Hematopoietic multipotent progenitor cell (in vitro differentiated cells): ENCODE measurements at regions not wholly inside any gene's neighbourhood (a gene's known extent, or its start where the extent isn't known, plus 50 kb on each side); places are given as distances from the start of the nearest gene placed in this dataset.
"Not testable (repeated sequence)": the region's sequence is repeated elsewhere in the genome, so short reads cannot be mapped to it uniquely, and the experiment has no call there.

Experiments used
- DNase-seq, 3 donors: peaks; one replicate each; pipeline ENCODE4 v3.0.0-alpha.2; 2011 to 2015; ENCODE audit warnings: low read depth in 2 of 3, low spot score in 2 of 3

DNA sequence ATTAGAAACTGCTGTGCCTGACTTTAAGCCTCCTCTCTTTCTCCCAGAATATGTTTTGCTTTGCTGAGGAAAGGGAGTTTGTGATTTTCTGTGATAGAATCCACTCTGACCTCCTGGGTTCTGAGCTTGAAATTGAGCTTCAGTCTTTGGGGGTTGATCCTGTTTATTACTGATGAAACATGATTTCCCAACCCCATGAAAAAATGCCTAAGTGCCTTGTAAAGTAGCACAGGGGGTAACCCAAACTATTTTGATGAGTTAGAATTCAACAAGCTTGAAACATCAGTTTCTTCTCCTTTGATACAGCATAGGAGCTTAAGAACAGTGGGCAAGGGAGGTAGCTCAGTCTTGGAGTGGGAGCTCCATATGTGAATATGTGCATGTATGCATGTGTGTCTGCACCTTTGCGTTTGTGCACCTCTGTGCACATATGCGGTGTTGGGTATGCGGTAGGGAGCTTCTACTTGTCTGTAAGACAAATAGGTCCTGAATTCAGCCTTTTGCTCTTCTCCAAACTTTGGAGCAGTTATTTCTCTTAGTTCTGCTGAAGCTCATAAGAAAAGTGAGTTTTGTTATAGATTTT is 364.6 kb downstream of the OSR1 start:
- no peak for DNase-seq

DNA sequence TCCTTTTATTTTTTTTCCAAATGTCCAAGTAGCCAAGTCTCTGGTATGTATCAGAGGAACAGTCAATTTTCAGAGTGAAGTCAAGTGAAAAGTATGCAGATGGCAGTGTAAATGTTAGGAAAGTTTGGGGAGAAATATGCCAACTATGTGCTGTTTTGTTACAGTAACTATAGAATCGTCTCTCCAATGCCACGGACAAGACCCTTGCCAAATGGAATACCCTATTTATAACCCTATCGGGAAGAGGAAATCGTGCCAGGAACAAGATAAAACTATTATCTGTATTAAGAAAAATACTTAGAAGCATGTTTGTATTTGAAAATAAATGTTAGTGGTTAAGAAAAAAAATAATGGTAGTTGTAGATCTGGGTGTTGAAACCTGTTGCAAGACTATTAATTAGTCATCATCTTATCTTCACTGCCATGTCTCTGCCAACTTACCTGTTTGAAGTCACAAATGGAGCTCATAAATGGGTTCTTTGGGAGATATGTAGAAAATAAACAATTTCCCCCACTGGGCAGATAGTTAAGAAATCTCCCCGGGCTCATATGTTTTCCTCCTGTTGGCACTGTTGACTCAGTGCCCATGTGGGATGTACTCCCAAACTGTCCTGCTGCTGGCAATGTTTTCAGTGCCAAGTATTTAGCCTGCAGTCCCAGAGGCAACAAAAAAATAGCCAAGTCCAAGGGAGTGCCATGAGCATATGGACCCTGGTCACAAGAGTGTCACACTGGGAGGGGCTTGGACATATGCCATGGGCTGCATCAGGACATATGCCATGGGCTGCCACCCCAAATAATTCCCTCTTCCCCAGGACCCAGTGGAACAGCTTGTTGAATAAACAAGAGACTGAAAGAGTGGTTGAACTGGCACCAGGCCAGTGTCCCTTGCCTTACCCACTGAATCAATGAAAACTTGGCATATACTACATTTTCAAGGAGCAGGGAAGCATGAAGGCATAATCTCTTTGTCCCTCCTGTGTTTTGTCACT is 366.9 kb downstream of the OSR1 start:
- DNase-seq: no peak

DNA sequence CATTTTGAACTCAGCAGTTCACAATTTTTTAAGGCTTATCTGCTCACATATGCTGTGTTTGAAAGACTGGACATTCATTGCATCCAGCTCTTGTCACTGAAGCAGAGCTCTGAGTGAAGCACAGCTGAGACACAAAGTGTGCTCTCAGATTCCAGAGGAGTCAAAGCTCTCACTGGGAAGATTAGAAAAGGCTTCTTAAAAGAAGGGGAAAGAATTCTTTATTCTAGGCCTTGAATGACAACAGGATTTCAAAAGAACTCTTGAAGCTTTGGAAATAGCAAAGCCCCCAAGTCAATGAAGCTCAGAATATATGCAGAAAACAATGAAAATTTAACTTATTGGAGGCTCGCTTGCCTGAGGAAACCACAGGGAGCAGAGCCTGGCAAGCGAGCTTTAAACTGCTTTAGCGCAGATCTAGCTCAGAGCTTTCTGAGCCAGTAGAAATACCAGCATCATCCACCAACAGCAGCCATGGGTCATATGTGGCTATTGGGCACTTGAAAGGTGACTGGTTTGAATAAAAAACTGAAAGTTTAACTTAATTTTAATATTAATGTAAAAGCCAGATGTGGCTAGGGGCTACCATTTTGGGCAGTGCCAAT is 369.7 kb downstream of the OSR1 start:
- DNase-seq: no peak

DNA sequence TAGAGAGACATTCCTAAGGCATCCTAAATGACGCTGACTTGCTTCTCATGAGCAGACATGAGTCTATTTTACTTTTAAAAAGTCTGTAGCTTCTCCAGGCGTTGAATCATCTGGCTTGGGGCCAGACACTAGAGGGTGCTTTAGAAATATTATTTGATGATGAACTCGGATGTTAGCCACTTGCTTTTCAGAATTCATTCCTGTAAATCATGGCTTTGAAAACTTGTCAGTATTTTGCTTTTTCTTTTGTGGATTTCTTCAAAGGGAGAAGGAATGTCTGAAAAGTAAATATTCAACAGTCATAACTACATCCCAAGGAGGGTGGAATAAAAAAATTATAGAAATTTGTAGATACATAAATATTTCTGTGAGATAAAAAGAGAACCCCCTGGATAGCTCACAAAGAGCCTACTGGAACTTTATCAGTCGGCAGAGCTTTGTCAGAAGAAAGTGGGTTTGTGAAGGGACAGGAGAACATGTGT is 370.8 kb downstream of the OSR1 start:
- no peak for DNase-seq

DNA sequence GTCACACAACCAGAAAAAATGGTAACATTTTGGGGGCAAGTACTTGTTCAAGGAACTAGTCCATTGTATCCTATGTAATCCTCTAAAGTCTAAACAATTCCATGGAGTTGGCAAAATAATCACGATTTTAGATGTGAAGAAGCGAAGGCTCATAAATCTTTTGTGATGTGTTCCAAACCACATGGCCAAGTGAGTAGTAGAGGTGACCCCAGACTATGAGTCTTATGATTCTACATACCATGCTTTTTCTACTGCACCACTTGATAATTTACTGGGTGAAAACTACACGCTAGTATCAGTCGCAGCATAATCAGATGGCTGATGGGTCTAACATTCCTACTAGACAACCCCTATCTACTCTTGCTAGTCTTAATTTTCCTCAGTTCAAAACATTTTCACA is 371.4 kb downstream of the OSR1 start:
- no peak for DNase-seq

DNA sequence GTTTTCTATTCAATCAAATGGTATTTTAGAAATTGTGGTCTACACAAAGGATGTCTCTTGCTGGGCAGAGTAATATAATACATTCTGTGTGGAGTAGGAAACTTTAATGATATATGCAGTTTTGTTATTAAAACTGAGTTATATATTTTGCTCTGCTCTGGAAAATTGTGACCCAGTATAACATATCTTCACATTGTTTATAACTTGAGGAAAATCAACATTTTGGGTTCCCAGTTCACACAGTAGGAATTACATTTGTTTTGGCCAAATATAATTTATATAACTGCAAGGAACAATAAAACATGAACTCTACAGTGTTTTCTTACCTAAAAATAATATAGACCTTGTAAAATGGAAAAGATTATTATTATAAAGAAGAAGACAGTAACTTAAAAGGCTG is 372.4 kb downstream of the OSR1 start:
- DNase-seq: no peak

DNA sequence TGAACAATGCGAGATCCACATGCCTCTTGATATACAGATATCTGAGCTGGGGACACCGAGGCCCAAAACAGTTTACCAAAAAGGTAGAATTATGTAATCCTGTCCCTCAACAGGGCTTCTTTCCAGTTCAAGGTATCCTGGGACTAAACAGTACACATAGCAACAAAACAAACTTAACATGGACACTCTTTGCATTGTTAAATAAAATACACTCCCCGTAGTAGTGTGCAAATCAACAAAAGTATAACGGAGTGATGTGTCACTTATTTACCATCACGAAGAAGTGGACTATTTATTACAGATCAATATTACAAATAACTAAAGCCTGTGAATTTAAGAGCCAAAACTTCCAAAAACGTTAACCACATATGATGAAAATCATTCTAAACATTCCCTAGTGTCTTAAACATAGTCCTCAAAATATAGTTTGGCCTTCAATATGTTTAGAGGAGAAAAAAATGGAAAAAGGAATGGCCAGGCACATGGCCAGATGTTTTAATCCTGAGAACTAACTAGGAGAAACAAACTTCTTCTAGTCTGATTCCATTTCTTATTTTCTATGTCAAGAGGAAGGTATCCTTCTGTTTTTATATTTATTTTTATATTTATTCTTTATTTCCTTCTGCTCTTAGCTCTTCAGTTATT is 377.5 kb downstream of the OSR1 start:
- no peak for DNase-seq

DNA sequence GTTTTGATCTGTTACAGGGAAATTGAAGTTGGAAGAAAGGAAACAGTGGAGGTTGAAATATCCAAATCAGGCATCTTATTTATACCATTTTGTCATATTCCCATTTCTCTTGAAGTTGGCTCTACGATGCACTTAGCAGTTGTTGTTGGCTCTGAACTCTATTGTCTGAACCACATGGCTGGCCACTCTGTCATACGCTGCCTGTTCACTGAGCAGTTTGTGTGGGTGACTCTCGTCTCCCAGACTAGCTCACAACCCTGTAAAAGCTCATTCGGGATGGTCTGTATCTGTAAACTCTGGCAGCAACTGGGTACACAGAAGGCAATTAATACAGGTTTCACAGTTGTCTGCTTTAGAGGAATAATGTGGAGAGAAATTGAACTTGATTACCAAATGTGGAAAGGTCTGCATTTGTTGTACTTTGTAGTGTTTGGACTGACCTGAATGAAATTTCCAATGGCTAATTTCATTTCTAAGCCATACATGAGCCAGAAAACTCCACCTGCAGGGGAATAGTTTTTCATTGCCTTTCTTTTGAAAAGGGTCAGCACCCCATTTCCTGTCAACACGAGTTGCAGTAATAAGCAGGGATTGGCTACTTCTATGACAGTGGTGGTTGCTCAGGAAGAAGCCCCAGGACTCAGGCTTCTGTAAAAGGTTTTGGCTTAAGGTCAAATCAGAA is 378.2 kb downstream of the OSR1 start:
- DNase-seq: no peak

DNA sequence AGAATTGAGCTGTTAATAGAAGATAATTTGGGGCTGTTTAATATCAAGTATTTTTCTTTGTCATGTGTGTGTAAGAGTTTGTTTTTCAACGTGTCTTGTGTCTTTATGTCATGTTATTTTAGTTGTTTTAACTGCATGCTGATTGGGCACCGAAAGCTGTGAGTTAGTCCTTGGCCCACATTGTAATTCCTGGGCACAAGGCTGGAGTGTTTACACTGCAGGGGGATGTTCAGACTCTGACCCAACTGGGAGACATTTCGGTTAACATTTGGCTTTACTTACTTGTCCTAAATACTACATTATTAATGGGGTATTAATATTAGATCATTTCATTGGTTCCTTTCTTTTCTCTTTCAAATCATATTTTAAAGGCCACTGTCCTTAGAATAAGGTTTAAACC is 381.0 kb downstream of the OSR1 start:
- DNase-seq: no peak

DNA sequence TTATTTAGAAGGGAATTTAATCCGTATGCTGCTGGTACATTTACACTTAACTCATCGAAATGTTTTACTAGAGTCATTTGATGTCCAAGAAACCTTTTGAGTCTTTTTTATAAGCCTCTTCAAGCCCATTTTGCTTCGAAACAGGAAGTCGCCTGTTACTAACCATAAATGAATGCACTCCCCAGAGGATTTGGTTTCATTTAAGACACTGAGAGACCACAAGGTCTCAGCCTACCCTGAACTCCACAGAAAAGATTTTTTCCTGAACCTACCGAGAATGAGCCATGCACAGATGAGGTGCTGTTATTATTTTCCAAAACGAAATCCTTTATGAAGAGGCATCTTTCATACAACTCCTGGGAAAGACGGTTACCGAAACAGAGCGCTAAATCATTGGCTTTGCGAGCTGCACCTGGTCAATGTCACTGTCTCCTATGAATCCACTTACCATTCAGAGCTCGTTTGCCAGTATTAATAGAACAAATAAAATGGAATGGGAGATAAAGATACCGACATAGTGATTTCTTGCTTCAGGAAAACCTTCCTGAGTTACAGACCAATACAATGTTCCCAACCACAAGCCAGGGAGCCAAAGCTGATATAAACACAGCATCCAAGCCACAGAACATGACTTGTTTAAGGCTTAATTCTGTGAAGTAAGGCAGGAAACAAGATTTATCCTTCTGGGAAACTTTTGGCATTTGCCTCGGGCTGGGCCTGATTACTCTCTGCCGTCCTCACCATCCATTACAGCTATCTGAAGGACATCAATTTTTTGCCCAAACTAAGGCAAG is 382.1 kb downstream of the OSR1 start:
- DNase-seq: no peak

DNA sequence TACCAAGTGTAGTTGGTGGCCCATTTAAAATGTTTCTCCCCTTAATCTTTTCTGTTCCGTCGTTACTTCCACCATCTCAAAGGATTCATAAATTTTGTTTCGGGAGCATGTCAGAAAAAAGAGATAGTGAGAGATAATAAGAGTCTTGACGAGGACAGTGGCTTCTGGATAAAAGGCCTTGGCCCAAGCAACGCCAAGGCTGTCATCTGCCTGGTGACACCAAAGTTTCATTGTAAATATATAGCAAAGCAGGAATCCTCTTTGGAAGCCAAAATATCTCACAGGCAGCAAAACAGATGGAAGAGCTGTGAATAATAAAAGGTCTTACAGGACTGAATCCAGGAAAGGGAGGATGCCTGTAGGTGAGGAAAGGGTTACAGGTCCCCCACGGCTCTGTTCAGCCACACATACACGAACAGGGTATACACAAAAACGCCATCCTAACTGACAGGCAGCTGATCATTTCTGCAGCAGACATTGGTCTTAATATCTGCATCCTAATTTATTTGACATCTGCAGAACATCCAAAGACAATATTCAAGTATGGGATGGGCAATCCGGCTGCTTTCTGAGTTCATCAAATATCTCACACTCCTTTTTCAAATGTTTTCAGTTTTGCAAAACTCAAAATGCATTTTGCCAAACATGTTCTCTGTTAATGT is 382.8 kb downstream of the OSR1 start:
- no peak for DNase-seq

DNA sequence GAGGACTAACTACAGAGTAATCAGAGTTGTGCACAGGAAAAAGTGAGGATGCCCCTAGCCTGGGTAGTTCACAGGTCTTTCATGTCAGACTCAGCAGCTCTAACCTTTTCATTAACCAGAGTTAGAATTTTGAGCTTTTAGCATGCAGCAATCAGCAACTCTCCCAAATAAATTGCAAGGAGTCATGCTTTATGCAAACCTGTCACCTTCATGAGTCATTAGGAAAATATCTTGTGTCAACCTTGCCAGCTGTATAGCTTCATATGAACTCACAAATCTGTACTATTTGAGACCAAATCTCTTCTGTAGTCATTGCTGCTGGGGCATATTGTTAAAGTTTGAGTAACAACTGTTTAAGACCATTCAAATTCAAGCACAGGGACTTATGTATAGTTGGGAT is 382.3 kb upstream of the NT5C1B start:
- DNase-seq: no peak

DNA sequence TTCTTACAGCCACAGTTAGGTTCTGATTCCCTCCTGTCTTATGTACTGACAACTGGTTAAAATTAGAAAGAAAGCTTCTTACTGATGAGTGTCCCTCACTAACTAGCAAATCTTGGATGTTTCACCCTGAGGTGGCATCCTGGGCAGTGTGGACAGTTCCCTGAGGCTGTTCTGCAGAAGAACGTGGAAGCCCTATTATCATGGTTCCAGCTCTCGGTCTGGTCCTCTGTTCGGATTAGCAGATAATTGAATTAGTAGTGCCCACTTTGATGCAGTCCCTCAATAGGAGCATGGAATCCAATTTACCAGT is 381.7 kb upstream of the NT5C1B start:
- DNase-seq: no peak

DNA sequence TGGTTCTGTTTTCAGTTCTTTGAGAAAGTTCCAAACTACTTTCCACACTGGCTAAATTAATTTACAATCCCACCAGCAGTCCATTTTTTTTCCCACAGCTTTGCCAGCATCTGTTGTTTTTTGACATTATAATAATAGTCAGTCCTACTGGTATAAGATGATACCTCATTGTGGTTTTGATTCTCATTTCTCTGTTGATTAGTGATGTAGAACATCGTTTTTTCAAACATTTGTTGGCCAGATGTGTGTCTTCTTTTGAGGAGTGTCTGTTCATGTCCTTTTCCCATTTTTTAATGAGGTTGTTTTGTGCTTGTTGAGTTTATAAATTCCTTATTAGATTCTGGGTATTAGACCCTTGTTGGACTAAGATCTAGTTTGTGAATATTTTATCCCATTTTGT is 376.8 kb upstream of the NT5C1B start:
- DNase-seq: no peak

DNA sequence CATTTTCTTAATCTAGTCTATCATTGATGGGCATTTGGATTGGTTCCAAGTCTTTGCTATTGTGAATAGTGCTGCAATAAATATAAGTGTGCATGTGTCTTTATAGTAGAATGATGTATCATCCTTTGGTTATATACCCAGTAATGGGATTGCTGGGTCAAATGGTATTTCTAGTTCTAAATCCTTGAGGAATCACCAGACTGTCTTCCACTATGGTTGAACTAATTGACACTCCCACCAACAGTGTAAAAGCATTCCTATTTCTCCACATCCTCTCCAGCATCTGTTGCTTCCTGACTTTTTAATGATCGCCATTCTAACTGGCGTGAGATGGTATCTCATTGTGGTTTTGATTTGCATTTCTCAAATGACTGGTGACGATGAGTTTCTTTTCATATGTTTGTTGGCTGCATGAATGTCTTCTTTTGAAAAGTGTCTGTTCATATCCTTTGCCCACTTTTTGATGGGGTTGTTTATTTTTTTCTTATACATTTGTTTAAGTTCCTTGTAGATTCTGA is 374.4 kb upstream of the NT5C1B start:
- DNase-seq: not testable (repeated sequence)

DNA sequence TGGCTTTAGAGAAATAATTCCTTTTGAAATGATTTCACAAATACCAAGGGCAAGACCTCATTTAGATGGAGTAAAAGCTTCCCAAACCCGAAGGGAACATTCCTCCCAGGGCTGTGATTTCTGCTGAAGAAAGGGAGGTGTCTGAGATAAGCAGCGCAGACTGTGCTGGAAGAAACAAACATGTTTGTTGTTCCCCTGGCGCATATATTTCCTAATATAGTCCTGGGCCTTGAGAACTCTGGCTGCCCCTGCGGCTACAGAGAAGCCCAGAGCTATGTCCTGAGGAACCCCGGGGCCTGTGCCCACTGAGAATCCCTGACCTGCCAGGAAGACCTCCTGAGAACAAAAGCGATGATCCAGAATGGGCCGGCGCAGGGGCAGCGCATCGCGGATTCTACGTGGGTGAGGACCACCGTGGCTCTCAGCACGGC is 372.6 kb upstream of the NT5C1B start:
- no peak for DNase-seq

DNA sequence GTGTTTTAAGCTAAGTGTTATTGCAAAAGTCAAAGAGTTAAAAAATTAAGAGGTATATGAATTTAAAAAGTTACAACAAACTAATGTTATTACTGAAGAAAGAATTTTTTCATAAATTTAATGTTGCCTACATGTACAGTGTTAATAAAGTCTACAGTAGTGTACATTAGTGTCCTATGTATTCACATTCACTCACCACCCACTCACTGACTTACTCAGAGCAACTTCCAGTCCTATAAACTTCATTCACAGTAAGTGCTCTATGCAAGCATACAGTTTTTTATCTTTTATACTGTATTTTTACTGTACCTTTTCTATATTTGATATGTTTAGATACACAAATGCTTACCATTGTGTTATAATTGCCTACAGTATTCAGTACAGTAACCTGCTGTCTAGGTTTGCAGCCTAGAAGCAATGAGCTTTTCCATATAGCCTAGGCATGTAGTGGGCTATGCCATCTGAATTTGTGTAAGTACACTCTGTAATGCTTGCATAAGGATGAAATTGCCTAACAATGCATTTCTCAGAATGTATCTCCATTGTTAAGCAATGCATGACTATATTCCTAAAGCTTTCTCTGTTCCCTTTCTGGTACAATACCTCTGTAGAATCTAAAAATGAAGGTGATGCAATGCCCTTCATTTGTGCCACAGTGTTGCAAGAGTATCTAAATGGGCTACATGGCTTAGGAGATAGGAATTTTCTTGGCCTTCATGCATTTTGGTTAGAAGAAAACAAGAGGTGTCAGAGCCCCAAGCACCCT is 370.8 kb upstream of the NT5C1B start:
- DNase-seq: no peak

DNA sequence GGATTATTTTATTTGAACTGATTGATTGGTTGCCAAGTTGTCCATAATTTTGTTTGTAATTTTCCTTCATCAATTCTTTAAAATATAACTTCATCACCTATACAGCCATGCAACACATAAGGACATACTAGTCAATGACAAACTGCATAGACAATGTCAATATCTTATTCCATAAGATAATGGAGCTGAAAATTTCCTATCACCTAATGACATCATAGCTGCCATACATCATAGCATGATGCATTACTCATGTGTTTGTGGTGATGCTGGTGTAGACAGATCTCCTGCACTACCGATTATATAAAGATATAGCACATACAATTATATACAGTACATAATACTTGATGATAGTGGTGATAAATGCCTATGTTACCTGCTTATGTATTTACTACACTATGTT is 369.8 kb upstream of the NT5C1B start:
- no peak for DNase-seq
